NCI-H526 treated with DMSO at 0.1 percent for 48 hours (cell line): ENCODE measurements at regions not wholly inside any gene's neighbourhood (a gene's known extent, or its start where the extent isn't known, plus 50 kb on each side); places are given as distances from the start of the nearest gene placed in this dataset.
A peak's percentile ranks its signal among the peaks of the same experiment; 100 is the strongest.
"Not testable (repeated sequence)": the region's sequence is repeated elsewhere in the genome, so short reads cannot be mapped to it uniquely, and the experiment has no call there.

ENCODE experiments used
- DNase-seq: peaks from one replicate; lab custom pipeline; 2025; lab: John Stamatoyannopoulos, UW

DNA sequence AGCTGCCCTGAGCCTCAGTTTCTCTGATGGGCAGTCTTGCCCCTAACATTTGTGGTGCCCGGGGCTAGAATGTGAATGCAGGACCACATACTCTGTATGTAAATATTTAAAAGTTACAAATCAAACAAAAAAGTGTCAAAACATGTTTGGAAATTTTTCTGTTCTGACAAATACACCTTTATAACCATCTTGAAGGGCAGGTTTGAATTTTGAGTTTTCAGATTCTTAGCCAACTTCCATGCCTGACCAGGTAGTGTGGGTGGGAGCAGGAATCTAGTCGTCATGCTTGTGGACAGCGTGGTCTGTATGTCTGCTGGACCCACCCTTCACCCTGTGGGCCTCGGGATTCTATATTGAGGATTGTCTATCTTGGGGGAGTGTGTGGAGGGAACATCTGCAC, 325.1 kb downstream of the SOX4 start:
- no peak for DNase-seq

DNA sequence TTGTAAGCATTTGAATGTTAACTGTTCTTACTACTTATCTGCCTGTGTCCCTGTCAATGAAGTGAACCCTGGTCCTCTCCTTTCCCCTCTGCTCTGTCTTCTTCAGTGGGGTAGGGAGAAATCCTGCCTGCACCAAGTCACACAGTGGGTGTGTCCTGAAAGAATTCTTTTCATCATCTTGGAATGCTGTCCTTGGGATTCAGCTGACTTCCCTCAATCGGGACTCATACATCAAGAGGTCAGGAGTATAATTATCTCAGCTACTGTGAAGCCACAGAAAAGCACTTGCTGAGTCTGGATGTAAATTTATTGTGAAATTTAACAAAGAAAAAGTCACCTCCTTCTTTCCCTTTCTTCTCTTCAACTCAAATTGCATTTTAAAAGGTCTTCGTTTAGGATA, 328.5 kb downstream of the SOX4 start:
- no peak for DNase-seq

DNA sequence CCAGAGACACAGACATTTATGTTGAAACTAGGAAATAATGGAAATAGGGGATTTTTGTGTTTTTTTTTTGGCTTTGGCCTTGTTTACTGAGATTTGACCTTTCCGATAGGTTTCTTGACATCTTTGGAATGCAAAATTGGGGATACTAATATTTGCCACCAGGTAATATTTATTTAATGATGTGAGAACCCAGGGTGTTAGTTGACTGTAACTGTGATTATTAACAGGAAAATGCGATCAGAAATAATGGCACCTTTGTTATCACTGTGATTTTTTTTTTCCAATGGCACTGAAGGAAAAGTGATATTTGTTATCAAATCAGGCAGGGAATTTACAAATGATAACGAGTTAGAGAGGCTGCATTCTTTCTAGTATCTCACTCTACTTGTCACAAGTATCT, 330.5 kb downstream of the SOX4 start:
- DNase-seq, result no peak

GRCh38 chr6:21928827-21929226, 335.3 kb downstream of the SOX4 start:
- no peak for DNase-seq

GRCh38 chr6:21931641-21932335, 338.2 kb downstream of the SOX4 start:
- no peak for DNase-seq

DNA sequence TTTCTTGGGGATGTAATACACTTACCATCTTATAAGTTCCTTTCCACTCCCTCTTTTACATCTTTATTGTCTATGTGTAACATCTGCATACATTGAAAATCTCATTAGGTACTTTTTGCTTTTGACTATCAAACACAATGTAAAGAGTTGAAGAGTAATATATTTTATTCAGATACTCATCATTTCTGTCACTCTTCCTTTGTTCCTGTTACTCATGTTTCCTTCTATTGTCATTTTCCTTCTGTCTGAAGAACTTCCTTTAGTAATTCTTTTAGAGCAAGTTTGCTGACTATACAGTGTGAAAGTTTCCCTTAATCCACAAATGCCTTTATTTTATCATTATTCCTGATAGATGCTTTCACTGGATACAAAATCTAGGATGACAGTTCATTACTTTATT, 339.8 kb downstream of the SOX4 start:
- DNase-seq, result no peak

GRCh38 chr6:21935142-21935541, 341.6 kb downstream of the SOX4 start:
- DNase-seq, result no peak

- no peak for DNase-seq
Measured at GRCh38 chr6:21935561-21936028, 342.0 kb downstream of the SOX4 start.

DNA sequence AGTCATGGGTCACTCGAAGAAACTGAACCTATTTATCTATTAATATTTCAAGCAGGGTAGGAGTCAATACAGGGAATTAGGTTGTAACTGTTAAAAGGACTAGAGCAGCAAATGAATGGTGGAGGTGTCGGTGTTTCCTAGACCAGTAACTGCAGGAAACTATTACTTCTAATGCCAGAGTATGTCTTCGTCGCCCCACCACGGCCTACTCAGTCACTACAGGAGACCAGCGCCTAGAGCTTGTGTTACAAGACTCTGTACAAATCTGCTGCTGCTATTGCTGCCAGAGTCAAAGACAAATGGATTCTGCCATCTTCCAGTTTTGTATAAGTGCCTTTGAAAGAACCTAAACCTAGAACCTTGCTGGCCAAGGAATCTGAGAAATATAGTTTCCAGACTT, 343.9 kb downstream of the SOX4 start:
- DNase-seq, result no peak

GRCh38 chr6:21939066-21939465, 345.5 kb downstream of the SOX4 start:
- DNase-seq, result not testable (repeated sequence)

DNA sequence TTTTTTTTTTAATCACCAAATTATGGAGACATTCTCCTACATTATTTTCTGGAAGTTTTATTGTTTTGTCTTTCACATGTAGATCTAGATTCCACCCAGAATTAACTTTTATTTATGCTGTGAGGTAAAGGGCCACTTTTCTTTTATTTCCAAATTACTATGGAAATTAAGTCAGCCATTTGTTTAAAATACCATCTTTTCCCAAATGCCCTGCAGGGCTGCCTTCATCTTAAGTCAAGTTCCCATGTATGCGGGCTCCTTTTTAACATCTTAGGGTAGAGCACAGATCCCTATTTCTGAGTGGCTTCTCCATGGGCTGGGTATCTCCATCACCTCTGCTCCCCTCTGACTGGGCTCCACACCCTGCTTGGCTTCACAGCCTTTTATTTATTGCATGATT, 348.4 kb downstream of the SOX4 start:
- no peak for DNase-seq

DNA sequence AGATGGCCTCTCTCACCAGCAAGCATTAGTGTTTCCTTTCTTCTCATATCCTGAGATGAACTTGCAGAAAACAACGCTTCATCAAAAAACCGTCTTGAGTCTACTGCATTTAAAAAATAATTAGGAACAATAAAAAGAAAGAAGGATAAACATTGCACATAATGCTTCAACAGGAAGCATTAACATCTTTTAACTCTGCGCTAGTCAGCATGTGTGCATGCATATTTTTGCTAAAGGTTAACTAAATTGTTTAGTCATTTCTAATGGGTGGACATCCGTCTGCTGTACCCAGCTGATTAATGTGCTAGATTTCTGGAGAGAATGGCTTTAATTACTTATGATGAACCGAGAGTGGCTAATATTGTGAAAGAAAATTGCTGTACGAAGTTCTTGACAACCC, 349.3 kb downstream of the SOX4 start:
- DNase-seq, result no peak

GRCh38 chr6:21946298-21946783, 350.5 kb downstream of the PRL start:
- DNase-seq, result peak; percentile 94

DNA sequence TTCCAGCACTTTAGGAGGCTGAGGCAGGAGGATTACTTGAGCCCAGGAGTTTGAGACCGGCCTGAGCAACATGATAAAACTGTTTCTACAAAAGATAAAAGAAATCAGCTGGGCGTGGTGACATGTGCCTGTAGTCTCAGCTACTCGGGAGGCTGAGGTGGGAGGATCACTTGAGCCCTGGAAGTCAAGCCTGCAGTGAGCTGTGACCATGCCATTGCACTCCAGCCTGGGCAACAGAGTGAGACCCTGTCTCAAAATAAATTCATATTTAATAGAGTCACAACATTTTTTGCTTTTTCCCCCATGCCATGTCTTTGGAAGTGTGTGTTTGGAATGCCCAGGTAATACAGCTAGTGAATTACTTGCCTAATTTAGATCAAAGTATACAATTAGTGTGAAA, 349.6 kb downstream of the PRL start:
- DNase-seq, result not testable (repeated sequence)

DNA sequence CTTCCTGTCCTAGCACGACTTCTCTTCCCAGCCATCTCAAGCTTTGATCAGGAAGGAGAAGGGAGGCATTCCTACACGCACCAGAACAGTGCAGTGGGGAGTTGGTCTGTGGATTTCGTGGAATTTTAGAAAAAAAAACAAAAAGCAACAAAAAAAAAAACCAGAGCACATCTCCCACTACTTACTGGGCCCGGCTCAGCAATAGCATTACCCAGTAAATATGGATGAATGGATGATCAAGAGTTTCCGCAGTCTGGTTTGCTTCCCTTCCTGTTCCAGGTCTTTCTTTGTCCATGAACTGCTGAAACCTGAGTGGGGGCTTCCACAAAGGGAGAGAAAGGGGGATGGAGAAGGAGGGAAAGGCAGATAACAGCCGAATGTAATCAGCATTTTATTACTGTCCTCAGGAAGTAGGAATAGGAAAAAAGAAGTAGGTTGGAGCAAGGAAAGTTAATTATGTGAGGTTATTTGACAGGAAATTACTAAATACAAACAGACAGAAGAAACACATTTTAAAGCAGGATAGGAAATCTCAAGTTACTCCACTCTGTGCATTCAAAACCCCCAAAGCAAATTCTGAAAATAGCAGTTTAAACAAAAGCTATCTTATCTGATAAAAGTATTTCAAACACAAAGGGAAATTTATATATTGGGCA, 349.0 kb downstream of the PRL start:
- DNase-seq, result no peak

DNA sequence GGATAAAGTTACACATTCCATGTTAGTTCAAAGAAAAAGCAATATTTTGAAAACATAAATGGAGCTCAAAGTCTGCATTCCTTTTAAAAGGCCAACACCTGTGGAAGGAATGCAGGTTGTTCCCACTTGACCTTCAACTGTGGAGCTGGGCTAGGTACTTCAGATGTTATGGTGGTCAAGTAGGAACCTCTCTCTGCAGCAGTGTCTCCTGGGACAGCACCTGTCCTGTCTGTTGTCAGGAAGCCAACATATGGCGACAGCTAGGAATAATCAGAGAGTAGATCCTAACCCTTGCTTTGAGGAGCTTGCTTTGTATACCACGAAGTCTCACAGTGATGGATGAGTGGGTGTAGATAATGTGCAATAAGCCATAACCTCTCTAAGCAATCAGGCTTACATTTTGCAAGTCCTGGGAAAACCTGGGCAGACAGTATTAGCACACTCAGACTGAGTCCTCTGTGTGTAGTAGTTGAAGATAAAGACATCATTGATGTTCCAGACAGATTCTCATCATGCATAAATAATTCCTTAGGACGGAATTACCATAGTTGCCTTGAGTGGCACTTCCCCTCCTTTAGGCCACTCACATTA, 347.5 kb downstream of the PRL start:
- peak; percentile 43 for DNase-seq

GRCh38 chr6:21952367-21952766, 344.5 kb downstream of the PRL start:
- no peak for DNase-seq

DNA sequence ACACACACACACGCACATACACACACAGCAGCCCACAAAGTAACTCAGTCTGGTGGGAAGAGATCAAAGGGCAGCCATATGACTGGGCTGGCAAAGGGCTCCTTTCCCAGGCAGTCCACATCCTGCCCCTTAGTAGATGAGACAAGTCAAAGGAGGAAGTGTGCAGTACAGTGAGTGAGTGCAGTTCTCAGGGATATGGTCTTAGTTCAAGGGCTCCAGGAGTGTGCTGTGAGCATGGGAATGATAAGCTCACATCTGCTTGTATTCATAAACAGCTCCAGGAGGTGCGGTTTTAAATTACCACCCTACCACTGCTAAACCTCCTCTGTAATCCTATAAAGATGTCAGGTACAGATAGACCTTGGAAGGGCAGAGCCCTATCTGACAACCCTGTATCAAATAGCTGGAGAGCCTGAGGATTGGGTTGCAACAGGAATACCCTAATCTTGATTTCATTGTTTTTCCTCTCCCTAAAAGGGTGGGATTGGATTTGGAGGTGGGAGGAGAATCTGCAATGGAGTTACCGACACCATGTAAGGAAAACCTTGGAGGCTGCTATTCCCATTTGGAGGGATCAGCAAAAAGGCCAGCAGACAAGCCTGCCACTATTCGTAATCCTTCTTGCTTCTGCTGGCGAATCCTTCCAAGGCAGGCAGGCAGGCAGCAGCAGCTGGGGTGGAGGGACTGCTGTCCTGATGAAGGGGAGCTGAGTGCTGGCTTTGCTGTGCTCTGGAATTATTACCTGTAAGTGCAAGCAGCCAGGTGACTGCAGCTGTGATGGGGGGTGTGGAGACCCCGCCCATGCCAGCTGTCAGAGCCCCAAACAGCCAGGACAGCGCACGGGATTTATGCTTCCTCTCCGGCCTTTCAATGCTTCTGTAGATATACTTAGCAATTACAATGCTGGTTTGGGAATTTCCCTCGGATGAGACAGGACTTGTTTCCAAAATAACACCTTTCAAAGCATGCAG, 342.7 kb downstream of the PRL start:
- peak; percentile 55 for DNase-seq

GRCh38 chr6:21955053-21955595, 341.7 kb downstream of the PRL start:
- DNase-seq, result no peak

DNA sequence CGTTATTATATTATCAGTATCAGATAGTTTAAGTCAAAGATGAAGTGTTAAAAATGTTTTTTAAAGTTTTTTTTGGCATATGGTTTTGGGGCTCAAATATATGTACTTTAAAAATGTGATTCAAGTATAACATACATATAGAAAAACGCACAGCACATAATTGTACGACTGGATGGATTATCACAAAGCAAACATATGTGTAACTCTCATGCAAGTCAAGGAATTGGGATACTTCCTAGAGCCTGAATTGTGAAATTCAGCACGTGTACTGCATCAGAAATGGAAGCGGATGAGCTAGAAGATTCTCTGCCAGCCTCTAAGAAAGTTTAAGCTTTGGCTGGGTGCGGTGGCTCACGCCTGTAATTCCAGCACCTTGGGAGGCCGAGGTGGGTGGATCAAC, 340.9 kb downstream of the PRL start:
- no peak for DNase-seq

- DNase-seq, result no peak
Measured at GRCh38 chr6:21958428-21958827, 338.4 kb downstream of the PRL start.

- no peak for DNase-seq
Measured at GRCh38 chr6:21961226-21961625, 335.6 kb downstream of the PRL start.
